ENCODE measurements at regions not wholly inside any gene's neighbourhood (a gene's known extent, or its start where the extent isn't known, plus 50 kb on each side); places are given as distances from the start of the nearest gene placed in this dataset.

- Histone ChIP-seq H4K20me1 (ENCODE audit: control insufficient read depth, insufficient read depth, low read depth, low read length) (no peaks in the 10 kb centered on the region), H3K4me1 (ENCODE audit: control insufficient read depth, low read length) (peaks cover 13% of the 10 kb centered on the region), H3K79me2 (ENCODE audit: control insufficient read depth, low read length) (no peaks in the 10 kb centered on the region), H3K27ac (ENCODE audit: low read depth, low read length) (no peak overlapping the region), H3K4me2 (ENCODE audit: low read length) (no peak overlapping the region), H3K36me3 (ENCODE audit: control insufficient read depth, low read length) (no peaks in the 10 kb centered on the region), H3K27me3 (ENCODE audit: control insufficient read depth, low read length) (no peaks in the 10 kb centered on the region), H3K4me3 (ENCODE audit: low read length) (no peak overlapping the region), H3K9me2 (replicated peaks; ENCODE audit: control insufficient read depth, low read length) (no peaks in the 10 kb centered on the region), H3F3A (ENCODE audit: control insufficient read depth, insufficient read depth) (no peaks in the 10 kb centered on the region), H3K9me3 (ENCODE audit: control insufficient read depth, insufficient read depth, low read length) (no peaks in the 10 kb centered on the region)
- TF ChIP-seq EZH2phosphoT487 (IDR thresholded peaks at IDR 0.05; ENCODE audit: borderline replicate concordance, low read length): no peak
- TF ChIP-seq CTCF (IDR thresholded peaks at IDR 0.05; ENCODE audit: low read depth, low read length, poor library complexity, severe bottlenecking): no peak
Measured at GRCh38 chr16:64579712-64580111, 542.2 kb downstream of the CDH11 start.

- no peak overlapping the region for H3K27ac ChIP-seq (ENCODE audit: low read depth, low read length)
- no peak for TF ChIP-seq EZH2phosphoT487 (IDR thresholded peaks at IDR 0.05; ENCODE audit: borderline replicate concordance, low read length)
- no peak for TF ChIP-seq CTCF (IDR thresholded peaks at IDR 0.05; ENCODE audit: low read depth, low read length, poor library complexity, severe bottlenecking)
- no peaks in the 10 kb centered on the region for H3K4me1 ChIP-seq (ENCODE audit: control insufficient read depth, low read length)
Measured at GRCh38 chr16:64545768-64546167, 576.1 kb downstream of the CDH11 start.

GRCh38 chr16:64544859-64545258 is 577.0 kb downstream of the CDH11 start:
- Histone ChIP-seq H3K4me1 (ENCODE audit: control insufficient read depth, low read length) (no peaks in the 10 kb centered on the region), H3K9me2 (replicated peaks; ENCODE audit: control insufficient read depth, low read length) (no peaks in the 10 kb centered on the region), H3K27ac (ENCODE audit: low read depth, low read length) (no peak overlapping the region), H3K4me2 (ENCODE audit: low read length) (no peak overlapping the region), H3K9me3 (ENCODE audit: control insufficient read depth, insufficient read depth, low read length) (no peaks in the 10 kb centered on the region), H3K4me3 (ENCODE audit: low read length) (no peak overlapping the region), H3K79me2 (ENCODE audit: control insufficient read depth, low read length) (no peaks in the 10 kb centered on the region), H3F3A (ENCODE audit: control insufficient read depth, insufficient read depth) (no peaks in the 10 kb centered on the region), H3K36me3 (ENCODE audit: control insufficient read depth, low read length) (no peaks in the 10 kb centered on the region), H4K20me1 (ENCODE audit: control insufficient read depth, insufficient read depth, low read depth, low read length) (no peaks in the 10 kb centered on the region), H3K27me3 (ENCODE audit: control insufficient read depth, low read length) (no peaks in the 10 kb centered on the region)
- no peak for TF ChIP-seq CTCF (IDR thresholded peaks at IDR 0.05; ENCODE audit: low read depth, low read length, poor library complexity, severe bottlenecking)
- TF ChIP-seq EZH2phosphoT487 (IDR thresholded peaks at IDR 0.05; ENCODE audit: borderline replicate concordance, low read length): no peak

More at GRCh38 chr16:64545768-64546167, 576.1 kb downstream of the CDH11 start:
- H3K9me2 ChIP-seq (replicated peaks; ENCODE audit: control insufficient read depth, low read length): no peaks in the 10 kb centered on the region
- H4K20me1 ChIP-seq (ENCODE audit: control insufficient read depth, insufficient read depth, low read depth, low read length): no peaks in the 10 kb centered on the region
- H3K9me3 ChIP-seq (ENCODE audit: control insufficient read depth, insufficient read depth, low read length): no peaks in the 10 kb centered on the region
- H3F3A ChIP-seq (ENCODE audit: control insufficient read depth, insufficient read depth): no peaks in the 10 kb centered on the region
- H3K27me3 ChIP-seq (ENCODE audit: control insufficient read depth, low read length): no peaks in the 10 kb centered on the region
- H3K4me2 ChIP-seq (ENCODE audit: low read length): no peak overlapping the region
- H3K79me2 ChIP-seq (ENCODE audit: control insufficient read depth, low read length): no peaks in the 10 kb centered on the region
- H3K4me3 ChIP-seq (ENCODE audit: low read length): no peak overlapping the region
- no peaks in the 10 kb centered on the region for H3K36me3 ChIP-seq (ENCODE audit: control insufficient read depth, low read length)

GRCh38 chr16:64543441-64543840 is 578.4 kb downstream of the CDH11 start:
- no peaks in the 10 kb centered on the region for H3F3A ChIP-seq (ENCODE audit: control insufficient read depth, insufficient read depth)
- no peaks in the 10 kb centered on the region for H3K4me1 ChIP-seq (ENCODE audit: control insufficient read depth, low read length)
- no peaks in the 10 kb centered on the region for H3K36me3 ChIP-seq (ENCODE audit: control insufficient read depth, low read length)
- H3K9me2 ChIP-seq (replicated peaks; ENCODE audit: control insufficient read depth, low read length): no peaks in the 10 kb centered on the region
- H3K9me3 ChIP-seq (ENCODE audit: control insufficient read depth, insufficient read depth, low read length): no peaks in the 10 kb centered on the region
- no peak for TF ChIP-seq EZH2phosphoT487 (IDR thresholded peaks at IDR 0.05; ENCODE audit: borderline replicate concordance, low read length)
- TF ChIP-seq CTCF (IDR thresholded peaks at IDR 0.05; ENCODE audit: low read depth, low read length, poor library complexity, severe bottlenecking): no peak
- no peak overlapping the region for H3K27ac ChIP-seq (ENCODE audit: low read depth, low read length)
- no peak overlapping the region for H3K4me3 ChIP-seq (ENCODE audit: low read length)
- no peaks in the 10 kb centered on the region for H3K79me2 ChIP-seq (ENCODE audit: control insufficient read depth, low read length)
- no peak overlapping the region for H3K4me2 ChIP-seq (ENCODE audit: low read length)
- no peaks in the 10 kb centered on the region for H4K20me1 ChIP-seq (ENCODE audit: control insufficient read depth, insufficient read depth, low read depth, low read length)
- H3K27me3 ChIP-seq (ENCODE audit: control insufficient read depth, low read length): no peaks in the 10 kb centered on the region

All from DOHH2 (cell line).